ENCODE measurements at regions not wholly inside any gene's neighbourhood (a gene's known extent, or its start where the extent isn't known, plus 50 kb on each side); places are given as distances from the start of the nearest gene placed in this dataset.
A peak's percentile ranks its signal among the peaks of the same experiment; 100 is the strongest.

DNA sequence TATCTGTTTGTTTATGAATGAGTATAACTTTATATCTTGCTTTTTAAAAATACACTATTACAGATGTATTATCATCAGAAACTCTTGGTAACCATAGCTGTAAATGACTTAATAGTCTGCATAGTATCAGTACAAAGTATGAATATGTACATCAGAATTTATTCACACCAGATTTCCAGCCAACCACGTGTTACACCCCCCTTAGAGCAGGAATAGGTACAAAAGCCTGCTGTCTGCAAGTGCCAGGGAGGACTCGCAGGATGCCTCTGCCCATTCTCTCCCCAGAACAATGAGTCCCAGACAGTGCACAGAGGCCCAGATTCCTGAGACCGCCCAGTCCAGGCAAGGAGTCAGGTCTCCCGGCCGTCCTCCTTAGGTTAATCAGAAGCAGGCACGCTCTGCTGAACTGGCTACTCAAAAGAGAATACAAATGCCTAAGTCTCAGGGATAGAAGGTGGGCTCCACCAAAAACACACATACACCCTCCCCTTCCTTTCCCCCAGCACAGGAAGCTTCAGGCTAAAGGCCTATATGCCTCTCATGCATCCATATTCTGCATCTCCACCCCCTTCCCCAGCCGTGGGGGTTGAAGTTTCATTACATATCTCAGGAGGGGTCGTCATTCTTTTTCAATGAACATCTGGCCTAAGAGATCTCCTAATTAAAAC, 159.1 kb upstream of the CDH11 start:
- no peak for DNase-seq (ENCODE audit: low read depth)
- no peak for FAIRE-seq
- no peaks in the 10 kb centered on the region for H3K36me3 ChIP-seq (ENCODE audit: control insufficient read depth, insufficient read depth, low read length)
- TF ChIP-seq, protein P1, sequence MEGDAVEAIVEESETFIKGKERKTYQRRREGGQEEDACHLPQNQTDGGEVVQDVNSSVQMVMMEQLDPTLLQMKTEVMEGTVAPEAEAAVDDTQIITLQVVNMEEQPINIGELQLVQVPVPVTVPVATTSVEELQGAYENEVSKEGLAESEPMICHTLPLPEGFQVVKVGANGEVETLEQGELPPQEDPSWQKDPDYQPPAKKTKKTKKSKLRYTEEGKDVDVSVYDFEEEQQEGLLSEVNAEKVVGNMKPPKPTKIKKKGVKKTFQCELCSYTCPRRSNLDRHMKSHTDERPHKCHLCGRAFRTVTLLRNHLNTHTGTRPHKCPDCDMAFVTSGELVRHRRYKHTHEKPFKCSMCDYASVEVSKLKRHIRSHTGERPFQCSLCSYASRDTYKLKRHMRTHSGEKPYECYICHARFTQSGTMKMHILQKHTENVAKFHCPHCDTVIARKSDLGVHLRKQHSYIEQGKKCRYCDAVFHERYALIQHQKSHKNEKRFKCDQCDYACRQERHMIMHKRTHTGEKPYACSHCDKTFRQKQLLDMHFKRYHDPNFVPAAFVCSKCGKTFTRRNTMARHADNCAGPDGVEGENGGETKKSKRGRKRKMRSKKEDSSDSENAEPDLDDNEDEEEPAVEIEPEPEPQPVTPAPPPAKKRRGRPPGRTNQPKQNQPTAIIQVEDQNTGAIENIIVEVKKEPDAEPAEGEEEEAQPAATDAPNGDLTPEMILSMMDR (IDR thresholded peaks at IDR 0.05; ENCODE audit: insufficient read depth, low read length, severe bottlenecking), result no peak
- H3K4me3 ChIP-seq (ENCODE audit: low read depth, low read length), result no peak overlapping the region
- no peaks in the 10 kb centered on the region for H3K27me3 ChIP-seq (ENCODE audit: control insufficient read depth, insufficient read depth, low read length)

DNA sequence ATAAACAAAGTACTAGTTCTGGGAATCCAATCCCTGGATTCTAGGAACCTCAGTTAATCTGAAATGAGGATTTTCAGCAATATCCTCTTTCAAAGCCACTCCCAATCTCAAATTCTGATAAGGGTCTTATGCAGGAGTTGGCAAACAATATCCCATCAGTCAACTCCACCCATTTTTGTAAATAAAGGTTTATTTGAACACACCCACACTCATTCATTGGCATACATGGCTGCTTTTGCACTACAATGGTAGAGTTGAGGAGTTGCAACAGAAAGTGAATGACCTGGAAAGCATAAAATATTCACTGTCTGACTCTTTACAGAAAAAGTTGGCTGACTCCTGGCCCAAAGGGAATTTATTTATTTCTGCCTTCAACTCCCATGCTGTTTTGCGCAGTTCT, 157.7 kb upstream of the CDH11 start:
- no peaks in the 10 kb centered on the region for H3K36me3 ChIP-seq (ENCODE audit: control insufficient read depth, insufficient read depth, low read length)
- TF ChIP-seq, protein P1 (IDR thresholded peaks at IDR 0.05; ENCODE audit: insufficient read depth, low read length, severe bottlenecking), result no peak

DNA sequence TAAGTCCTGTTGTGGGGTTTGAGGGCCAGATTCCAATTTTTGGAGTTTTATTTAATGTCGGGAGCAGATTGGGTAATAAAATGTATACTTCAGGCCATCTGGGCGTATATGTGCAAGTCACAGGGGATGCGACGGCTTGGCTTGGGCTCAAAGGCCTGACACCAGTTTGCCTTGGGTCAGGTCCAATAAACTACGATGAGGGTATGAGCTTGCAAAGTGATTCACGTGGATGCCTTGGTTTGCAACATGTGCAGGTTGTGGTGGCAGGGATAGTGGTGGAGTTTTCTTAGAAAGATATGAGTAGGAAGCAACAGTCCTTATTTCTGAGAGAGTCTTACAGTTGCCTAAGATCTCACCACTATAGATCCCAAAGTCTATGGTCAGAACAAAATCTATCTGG, 157.0 kb upstream of the CDH11 start:
- Histone ChIP-seq H3K4me3 (ENCODE audit: low read depth, low read length) (no peak overlapping the region), H3K27me3 (ENCODE audit: control insufficient read depth, insufficient read depth, low read length) (no peaks in the 10 kb centered on the region), H3K36me3 (ENCODE audit: control insufficient read depth, insufficient read depth, low read length) (no peaks in the 10 kb centered on the region)
- DNase-seq (ENCODE audit: low read depth) (no peak), FAIRE-seq (no peak)
- TF ChIP-seq, protein P1 (IDR thresholded peaks at IDR 0.05; ENCODE audit: insufficient read depth, low read length, severe bottlenecking), result no peak

More for the DNA sequence above, 157.7 kb upstream of the CDH11 start:
- DNase-seq (ENCODE audit: low read depth) (no peak), FAIRE-seq (no peak)
- Histone ChIP-seq H3K27me3 (ENCODE audit: control insufficient read depth, insufficient read depth, low read length) (no peaks in the 10 kb centered on the region), H3K4me3 (ENCODE audit: low read depth, low read length) (no peak overlapping the region)

DNA sequence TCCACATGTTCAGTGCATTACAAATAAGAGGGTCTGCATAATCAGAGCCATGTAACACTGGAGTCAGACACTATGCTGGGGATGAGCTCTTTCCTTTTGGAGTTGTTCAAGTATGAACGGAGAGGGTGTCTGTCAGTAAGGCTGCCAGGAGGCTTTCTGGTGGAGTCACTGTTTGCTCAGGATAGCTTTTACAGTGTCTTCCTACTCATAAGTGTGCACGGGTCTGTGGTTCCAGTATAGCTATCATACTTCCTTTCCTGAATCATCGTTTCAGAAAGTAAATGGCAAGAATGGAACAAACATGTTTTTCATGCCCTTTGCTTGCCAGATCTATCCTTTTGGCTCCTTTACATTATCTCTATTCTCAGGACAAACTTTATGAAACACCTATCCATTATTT, 152.7 kb upstream of the CDH11 start:
- DNase-seq (ENCODE audit: low read depth) (peak; percentile 89), FAIRE-seq (peak; percentile 68)
- Histone ChIP-seq H3K27me3 (ENCODE audit: control insufficient read depth, insufficient read depth, low read length) (no peaks in the 10 kb centered on the region), H3K36me3 (ENCODE audit: control insufficient read depth, insufficient read depth, low read length) (no peaks in the 10 kb centered on the region), H3K4me3 (ENCODE audit: low read depth, low read length) (no peak overlapping the region)
- TF ChIP-seq, protein P1 (IDR thresholded peaks at IDR 0.05; ENCODE audit: insufficient read depth, low read length, severe bottlenecking), result no peak

DNA sequence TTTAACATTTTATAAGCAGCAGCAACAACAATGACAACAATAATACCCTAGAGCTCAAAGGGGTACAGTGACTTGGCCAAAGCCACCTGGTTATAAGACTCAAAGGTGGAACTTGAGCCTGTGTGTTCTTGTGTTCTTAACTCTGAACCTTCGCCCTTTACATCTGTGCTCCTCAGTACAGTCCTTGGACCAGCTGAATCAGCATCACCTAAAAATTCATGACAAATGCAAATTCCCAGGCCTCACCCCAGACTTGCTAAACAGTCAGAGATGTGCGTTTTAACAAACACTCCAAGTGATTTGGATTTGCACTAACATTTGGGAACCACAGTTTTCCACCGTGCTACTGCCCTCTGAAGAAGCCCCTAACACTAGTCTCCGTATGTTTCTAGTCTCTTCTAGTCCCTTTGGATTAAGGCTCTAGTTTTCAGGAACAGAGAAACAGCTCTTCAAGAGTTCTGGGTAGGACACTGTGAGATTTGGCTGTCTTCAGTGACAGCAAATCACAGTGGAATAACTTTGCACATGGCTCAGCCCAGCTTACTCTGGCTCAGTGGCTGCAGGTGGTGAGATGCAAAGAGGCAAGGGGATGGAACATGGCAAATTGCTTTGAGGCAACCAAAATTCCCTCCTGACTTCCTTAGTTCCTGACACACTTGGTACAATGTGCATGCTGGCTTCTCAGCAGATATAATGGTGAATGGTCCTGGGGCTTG, 151.0 kb upstream of the CDH11 start:
- H3K36me3 ChIP-seq (ENCODE audit: control insufficient read depth, insufficient read depth, low read length), result no peaks in the 10 kb centered on the region
- H3K4me3 ChIP-seq (ENCODE audit: low read depth, low read length), result no peak overlapping the region
- H3K27me3 ChIP-seq (ENCODE audit: control insufficient read depth, insufficient read depth, low read length), result no peaks in the 10 kb centered on the region
- TF ChIP-seq, protein P1 (IDR thresholded peaks at IDR 0.05; ENCODE audit: insufficient read depth, low read length, severe bottlenecking), result no peak
- no peak for DNase-seq (ENCODE audit: low read depth)
- FAIRE-seq, result peak; percentile 58

Measured in bronchial epithelial cell (primary cell).